ENCODE measurements at regions not wholly inside any gene's neighbourhood (a gene's known extent, or its start where the extent isn't known, plus 50 kb on each side); places are given as distances from the start of the nearest gene placed in this dataset.

DNA sequence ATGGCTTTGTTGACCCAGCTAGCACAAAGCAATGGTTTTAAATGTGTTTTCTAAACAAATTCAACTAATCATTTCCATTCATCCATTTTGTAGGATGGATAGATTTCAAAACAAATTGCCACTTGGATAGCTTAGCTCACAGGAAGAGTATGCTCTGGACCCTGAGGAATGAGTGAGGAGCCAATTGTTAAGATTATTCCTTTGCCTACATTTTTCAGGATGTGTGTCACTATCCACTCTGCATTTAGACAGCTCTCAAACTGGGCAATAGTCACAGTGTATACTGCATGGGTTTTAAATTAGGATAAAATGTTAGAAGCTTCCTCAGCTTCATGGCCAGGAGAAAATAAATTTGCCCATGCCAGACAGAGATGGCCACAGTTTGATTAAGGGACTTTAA is 605.6 kb upstream of the TEX47 start:
- in situ Hi-C loops (cut with HindIII; ENCODE audit: low sequenced_read_pairs), result no loop called here

DNA sequence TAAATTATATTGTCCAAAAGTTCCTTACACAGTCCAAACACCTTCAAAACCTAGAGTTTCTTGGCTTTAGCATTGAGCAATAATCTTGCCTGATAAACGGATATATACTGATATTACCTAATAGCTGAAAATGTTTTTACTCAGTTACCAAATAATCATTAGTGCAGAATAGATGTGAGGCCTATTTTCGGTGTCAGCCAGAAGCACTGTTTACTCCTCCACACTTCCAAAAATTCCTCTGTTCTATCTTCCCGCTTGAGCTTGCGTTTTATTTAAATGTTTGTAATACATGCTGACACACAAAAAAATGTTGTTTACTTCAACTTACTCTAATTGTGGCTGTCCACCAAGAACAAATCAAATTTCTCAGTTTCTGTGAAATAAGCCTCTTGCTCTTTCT is 606.2 kb upstream of the TEX47 start:
- in situ Hi-C loops (cut with HindIII; ENCODE audit: low sequenced_read_pairs), result no loop called here

DNA sequence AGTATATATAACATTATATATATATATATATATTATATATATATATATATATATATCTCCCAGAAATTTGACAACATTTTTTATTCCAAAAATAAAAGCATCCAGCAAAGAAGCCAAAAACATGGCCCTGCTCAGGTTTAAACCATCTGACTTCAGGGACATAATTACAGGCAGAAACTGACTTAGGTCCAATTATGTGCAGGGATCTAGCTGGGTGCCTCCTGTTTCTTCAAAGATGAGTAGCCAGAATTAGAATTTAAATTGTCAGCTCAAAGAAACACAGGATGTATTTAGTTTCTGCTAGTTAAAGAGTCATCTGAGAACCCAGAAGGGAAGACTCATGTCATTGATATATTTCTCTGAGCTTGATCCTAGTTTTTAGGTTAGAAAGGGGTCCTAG is 656.4 kb upstream of the TEX47 start:
- in situ Hi-C loops (cut with HindIII; ENCODE audit: low sequenced_read_pairs), result no loop called here

DNA sequence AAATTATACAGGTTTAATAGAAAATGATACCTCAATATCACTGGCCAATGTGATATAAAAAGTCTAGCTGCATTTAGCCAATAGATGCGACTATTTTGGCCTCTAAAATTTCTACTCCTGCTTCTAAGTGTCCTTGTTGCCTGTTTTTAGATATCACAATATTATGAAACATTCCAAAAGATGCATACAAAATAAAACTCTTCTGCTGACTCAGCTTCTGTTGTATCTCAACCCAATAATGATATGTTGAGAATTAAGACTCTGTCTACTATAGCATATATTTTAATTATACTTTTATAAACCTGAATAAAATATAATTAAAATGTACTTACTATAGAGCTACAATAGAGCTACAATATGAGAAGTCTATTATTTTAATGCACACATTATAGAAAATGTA is 661.0 kb upstream of the TEX47 start:
- in situ Hi-C loops (cut with HindIII; ENCODE audit: low sequenced_read_pairs), result no loop called here

DNA sequence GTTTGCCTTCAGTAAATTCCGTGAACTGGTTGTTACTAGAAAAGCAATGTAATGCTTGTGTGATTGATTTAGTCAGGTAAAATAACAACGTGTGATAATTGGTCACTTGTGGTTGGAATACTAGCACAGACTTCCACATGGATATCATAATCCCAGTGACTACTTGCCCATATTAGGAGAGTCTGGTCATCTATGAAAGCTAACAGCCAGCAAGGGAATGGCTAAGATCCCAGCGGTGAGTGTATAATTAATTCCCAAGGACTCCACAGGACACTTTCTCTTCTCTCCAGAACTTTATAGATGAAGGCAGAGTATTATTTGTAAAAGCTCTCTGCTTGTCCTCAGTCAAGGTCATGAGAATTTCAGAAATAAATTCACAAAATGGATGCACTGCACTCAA is 662.6 kb upstream of the TEX47 start:
- in situ Hi-C loops (cut with HindIII; ENCODE audit: low sequenced_read_pairs), result no loop called here

DNA sequence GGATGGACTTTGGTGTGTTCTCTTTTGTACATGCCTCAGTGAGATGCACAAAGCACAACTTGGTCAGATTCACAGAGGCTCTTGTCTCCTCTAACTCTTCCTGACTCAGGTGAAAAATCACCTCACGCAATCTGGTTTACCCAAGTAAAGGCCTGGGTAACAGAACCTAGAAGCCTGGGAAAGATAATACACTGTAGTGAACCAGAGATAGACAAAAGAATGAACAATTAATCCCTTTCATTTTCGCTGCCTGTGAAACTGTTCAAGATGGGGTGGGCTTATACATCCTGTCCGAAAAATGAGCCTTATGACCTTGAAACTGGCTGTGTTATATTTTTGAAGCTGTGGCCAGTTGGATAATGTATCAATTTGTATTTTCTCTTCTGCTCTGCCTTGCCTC is 678.9 kb upstream of the TEX47 start:
- in situ Hi-C loops (cut with HindIII; ENCODE audit: low sequenced_read_pairs), result no loop called here

DNA sequence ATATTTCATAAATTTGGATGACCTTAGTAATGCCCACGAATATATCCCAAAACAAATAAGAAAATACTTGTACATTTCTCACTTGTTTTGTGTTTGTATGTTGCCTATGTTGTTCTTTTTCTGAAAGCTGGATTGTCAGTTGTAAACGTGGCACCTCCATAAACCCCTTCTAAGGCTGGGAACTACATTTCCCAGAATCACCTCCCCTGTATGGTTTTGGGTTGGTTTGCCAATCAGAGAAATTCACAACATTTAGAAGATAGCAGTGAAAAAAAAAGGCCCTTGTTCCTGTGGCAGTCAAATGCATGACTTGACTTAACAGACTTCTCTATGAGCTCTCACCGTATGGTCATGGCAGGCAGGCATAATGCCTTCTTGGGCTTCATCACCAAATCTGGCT is 676.3 kb upstream of the STEAP1 start:
- in situ Hi-C loops (cut with HindIII; ENCODE audit: low sequenced_read_pairs), result no loop called here

DNA sequence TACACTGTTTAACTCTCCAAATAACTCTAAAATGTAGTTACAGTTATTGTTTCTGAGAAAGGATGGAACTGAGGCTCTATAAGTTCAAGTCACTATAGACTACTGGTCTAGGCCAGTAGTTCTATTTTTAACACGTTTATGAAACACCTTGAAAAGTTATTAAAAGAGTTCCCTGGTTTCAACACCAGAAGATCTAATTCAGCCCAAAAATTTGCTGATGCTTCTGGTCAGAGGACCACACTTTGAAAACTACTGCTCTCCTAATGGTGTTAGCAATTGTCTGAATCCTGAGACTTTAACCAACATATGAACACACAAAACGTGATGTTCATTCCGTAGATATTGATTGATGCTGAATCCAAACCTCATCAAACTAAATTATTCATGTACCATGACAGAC is 658.6 kb upstream of the STEAP1 start:
- in situ Hi-C loops (cut with HindIII; ENCODE audit: low sequenced_read_pairs), result no loop called here

DNA sequence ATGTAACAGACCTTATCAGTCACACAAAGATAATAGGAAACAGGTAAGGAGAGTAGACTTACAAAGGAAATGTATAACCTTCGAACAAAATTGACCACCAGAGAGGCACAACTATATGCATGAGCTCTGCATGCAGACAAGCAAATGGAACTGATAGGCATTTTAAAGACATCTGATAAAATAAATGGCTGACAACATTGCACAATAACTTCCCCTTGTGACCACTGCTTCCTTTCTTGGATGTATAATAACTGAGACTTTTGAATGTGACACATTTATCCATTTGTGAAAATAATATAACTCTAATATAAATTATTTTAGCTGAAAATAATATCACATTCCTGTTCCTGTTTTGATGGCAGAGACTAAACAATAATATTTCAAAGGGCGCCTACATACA is 654.2 kb upstream of the STEAP1 start:
- in situ Hi-C loops (cut with HindIII; ENCODE audit: low sequenced_read_pairs), result no loop called here

DNA sequence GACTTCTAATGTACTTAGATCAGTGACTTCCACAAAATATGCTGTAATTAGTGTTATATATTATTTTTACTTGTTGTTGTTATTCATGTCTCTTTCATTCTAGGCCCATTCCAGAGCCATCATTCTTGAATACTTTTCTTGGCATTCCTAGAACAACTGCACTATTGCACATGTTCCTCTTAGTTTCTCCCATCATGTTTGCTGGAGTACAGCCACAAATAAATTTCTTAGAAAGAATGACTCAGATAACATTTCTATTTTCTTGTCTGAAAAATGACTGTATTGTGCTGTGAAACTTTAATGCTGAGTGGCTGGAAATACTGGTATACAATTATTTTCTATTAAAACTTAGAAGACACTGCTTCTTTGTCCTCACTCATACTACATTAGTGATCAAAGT is 651.0 kb upstream of the STEAP1 start:
- in situ Hi-C loops (cut with HindIII; ENCODE audit: low sequenced_read_pairs), result no loop called here

DNA sequence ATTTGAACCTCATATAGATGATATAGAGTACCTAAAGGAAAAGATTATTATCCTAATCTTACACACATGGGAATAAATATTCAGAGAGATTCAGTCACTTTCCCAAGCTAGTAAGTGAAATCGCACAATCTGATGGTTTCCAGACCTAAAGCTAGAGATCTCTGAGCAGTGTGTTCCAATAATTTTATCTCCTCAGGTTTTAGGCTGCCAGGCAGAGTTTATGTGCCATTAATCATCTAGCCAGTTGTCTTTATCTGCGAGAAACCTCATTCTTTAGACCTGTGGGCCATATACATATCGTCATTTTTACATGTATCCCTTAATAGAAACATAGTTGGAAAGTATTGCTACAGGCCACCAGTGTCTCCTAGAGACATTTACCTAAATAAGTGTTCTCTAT is 647.2 kb upstream of the STEAP1 start:
- in situ Hi-C loops (cut with HindIII; ENCODE audit: low sequenced_read_pairs), result no loop called here

DNA sequence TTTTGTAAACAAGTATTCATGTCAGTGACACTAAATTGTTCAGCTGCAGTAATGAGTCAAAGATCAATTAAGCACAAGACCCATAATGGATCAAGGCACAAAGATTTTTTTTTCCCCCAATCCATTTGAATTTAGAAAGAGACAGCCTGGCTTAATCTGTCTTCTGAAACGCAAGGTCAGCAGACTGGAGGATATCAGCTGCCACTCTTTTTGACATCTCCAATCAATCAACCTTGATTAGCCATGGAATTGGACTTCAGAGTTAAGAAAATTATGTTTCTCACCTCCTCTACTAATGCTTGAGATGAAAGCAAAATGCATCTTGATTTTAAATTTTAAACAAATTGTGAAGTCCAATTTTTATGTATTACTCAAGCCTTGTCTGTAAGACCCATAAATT is 642.4 kb upstream of the STEAP1 start:
- in situ Hi-C loops (cut with HindIII; ENCODE audit: low sequenced_read_pairs), result no loop called here

DNA sequence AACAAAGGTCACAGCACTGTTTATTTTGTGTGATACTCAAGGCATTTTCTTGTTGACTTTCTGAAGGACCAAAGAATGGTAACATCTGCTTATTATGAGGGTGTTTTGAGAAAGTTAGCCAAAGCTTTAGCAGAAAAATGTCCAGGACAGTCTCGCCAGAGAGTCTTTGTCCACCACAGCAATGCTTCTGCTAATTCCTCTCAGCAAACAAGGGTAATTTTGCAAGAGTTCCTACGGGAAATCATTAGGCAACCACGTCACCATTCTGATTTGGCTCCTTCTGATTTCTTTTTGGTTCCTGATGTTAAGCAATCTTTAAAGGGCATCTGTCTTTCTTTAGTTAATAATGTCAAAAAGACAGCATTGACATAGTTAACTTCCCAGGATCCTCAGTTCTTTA is 639.3 kb upstream of the STEAP1 start:
- in situ Hi-C loops (cut with HindIII; ENCODE audit: low sequenced_read_pairs), result no loop called here

DNA sequence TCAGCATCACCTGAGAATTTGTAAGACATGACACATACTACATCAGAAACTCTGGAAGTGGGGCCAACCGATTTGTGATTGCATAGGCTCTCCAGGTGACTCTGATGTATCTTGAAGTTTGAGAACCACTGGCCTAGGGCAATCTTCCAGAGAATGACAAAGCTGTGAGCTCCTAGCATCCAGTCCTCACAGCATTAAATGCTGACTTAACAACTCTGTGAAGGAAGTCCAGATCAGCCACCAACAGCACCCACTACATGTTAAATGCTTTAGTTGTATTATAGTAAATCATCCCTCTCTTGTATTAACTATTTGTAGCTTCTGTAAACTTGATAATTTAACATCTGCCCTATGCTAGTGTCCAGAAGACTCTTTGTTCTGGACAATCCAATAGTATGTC is 636.5 kb upstream of the STEAP1 start:
- in situ Hi-C loops (cut with HindIII; ENCODE audit: low sequenced_read_pairs), result no loop called here

DNA sequence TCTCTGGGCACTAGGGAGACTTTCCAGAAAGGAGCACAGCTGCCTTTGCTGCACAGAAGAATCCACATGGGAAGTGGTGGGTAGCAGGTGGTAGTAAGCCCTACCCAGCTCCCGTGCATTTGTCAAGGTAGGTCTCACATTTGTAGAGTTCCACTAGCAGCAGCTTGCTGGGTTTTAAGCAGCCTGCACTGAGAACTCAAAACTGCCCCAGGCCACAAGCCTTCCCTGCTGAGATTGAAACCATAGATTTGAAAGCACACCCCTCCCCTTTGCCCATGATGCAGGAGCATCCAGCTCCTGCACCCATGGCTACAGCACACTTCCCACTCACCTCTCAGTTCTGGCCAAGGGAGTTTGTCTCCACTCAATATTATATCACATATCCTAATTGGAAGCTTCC is 604.5 kb upstream of the STEAP1 start:
- in situ Hi-C loops (cut with HindIII; ENCODE audit: low sequenced_read_pairs), result no loop called here

DNA sequence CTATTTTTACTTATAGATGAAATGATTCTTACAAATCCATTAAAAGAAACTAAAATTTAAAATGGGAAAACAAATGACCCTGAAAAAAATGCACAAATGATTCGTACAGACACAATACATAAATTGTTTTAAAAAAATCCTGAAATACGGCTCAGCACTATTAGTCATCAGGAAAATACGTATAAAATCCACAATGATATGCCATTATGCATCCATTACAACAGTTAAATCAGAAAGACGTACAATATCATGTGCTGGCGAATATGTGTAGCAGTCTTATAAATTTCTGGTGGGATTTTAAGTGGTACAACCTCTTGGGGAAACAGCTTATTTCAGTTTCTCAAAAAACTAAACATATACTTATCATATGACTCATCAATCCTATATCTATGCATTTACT is 600.1 kb upstream of the STEAP1 start:
- in situ Hi-C loops (cut with HindIII; ENCODE audit: low sequenced_read_pairs), result no loop called here

DNA sequence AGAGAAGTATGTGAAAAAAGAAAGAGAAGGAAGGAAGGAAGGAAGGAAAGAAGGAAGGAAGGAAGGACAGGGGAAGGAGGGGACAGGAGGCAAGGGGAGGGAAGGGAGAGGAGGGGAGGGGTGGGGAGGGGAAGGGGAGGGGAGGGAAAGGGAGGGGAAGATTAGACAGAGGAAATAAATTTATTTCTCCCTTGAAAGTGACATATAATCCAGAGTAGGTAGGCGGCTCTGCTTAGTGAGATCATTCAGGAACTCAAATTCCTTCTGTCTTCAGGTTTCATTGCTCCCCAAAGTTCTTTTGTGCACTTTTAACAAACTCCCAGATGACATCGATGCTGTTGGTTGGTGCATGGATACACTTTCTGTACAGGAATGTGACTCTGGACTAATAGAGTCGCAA is 594.7 kb upstream of the STEAP1 start:
- in situ Hi-C loops (cut with HindIII; ENCODE audit: low sequenced_read_pairs), result no loop called here

DNA sequence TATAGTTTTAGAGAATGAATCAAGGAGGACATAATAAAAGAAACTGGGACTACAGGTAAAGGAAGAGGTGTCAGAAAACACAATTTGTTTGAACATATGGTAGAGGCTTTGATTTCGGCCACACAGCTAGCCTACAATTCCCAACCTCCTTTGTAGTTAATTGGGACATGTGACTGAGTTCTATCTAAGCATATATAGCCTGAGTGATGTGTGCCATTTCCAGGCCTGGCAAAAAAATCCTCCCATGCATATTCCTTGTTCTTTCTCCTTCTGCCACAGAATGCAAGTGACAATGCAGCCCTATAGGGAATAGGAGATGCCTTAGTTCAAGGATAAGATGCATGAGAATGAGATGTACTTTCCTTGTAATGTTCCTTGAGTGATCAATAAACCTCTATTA is 590.7 kb upstream of the STEAP1 start:
- in situ Hi-C loops (cut with HindIII; ENCODE audit: low sequenced_read_pairs), result no loop called here

DNA sequence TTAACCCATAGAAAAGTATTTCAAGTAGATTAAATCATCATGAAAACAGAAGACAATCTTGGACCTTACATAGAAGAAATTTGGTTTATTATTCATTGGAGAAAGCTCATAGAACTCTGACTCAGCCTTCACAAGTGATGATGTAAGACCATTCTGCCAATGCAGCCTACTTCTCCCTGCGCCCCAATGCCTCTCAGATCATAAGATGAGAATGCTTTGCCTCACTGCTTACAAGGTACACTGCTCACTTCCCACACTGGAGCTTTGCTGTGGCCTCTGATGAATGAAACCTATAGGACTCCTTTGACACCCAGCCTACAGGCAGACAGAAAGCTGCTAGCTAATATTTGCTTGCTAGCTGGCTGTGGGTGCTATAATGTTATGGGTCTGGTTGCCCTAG is 569.4 kb upstream of the STEAP1 start:
- in situ Hi-C loops (cut with HindIII; ENCODE audit: low sequenced_read_pairs), result no loop called here

DNA sequence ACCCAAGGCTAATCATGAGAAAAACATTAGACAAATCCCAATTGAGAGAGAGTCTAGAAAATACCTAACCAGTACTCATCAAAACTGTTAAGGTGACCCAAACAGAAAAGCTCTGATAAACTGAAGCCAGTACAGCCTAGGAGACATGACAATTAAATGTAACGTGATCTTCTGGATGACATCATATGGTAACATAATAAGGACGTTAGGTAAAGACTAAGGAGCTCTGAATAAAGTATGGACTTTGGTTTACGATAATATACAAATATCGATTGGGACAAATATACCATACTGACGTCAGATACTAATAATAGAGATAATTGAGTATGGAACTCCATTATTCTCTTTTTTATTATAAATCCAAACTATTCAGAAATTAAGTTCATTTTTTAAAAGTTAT is 561.1 kb upstream of the STEAP1 start:
- in situ Hi-C loops (cut with HindIII; ENCODE audit: low sequenced_read_pairs), result no loop called here

DNA sequence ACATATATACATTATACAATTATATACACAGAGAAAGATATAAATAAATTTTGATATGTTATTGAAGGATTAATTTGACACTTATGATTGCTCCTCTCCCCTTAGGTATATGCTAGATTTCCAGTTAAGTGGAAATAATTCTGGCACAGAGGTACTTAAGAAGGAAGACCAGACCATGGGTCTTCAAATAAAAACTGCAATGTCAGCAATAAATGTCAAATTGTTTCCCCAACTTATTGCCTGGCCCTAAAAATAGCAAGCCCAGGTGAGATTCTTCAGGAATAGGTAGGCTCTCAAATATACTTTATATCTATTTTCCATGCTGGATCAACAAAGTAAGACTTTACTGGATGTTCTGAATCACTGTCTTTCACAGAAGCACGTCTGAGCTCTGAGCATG is 551.3 kb upstream of the STEAP1 start:
- in situ Hi-C loops (cut with HindIII; ENCODE audit: low sequenced_read_pairs), result no loop called here

DNA sequence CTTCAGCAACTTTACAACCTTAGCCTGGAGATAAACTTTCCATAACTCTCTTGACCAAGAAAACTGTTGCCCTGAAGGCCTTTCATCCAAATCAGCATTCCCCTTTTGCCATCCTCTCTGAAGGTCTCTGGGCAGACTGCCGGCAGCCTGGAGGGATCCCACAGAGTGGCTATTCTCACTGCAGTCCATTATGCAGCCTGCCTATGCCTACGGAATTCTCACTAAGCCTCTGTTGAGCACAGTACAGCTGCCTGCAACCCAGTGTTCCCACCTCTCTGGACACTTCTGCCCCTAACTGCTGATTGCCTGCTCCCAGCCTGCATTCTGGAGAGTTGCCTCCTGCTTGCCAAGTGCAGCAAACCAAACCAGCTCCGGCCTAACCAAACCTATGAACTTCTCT is 548.9 kb upstream of the STEAP1 start:
- in situ Hi-C loops (cut with HindIII; ENCODE audit: low sequenced_read_pairs), result no loop called here

DNA sequence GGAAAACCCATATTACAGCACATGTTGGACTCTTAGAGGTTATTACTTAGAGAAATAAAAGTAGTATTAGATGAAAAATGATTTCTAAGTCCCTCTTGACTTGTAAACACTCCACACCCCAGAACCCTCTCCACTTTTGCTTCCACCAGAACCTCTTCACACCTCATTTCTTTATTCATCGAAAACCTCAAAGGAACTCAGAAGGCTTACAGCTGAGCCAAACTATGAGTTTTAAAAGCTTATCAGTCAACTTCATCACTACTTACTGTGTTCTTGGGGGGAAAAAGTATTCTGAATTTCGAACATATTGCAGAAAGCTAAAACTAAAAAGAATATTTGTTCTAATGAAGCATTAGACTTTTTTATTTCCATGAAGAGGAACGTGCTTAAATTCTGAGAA is 547.8 kb upstream of the STEAP1 start:
- in situ Hi-C loops (cut with HindIII; ENCODE audit: low sequenced_read_pairs), result no loop called here

DNA sequence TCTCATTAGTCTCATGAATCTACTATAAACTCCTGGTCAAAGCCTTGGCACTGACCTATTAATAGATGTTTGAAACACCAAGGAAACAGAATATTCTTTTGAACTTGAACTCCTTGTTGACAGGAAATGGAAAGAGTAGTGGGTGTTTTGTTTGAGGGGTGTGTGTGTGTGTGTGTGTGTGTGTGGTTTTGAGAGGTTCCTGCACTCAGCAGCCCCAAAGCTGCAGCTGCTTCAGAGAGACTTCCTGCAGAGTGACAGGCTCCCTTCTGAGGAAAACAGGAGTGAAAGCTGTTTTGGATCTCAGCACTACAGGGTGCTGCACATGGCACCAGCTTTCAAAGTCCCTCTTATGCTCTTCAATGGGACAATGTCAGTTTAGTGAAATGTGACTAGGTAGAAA is 546.5 kb upstream of the STEAP1 start:
- in situ Hi-C loops (cut with HindIII; ENCODE audit: low sequenced_read_pairs), result no loop called here
